ENCODE measurements at regions not wholly inside any gene's neighbourhood (a gene's known extent, or its start where the extent isn't known, plus 50 kb on each side); places are given as distances from the start of the nearest gene placed in this dataset.

GRCh38 chr14:71722885-71723284, 209.3 kb upstream of the RGS6 start:
- Histone ChIP-seq H3K4me3 (ENCODE audit: low read length) (no peak overlapping the region), H3K27me3 (ENCODE audit: low read length) (no peaks in the 10 kb centered on the region), H3K79me2 (ENCODE audit: low read length) (no peaks in the 10 kb centered on the region), H3K36me3 (ENCODE audit: insufficient read depth, low read length) (no peaks in the 10 kb centered on the region), H3K27ac (ENCODE audit: low read length) (no peak overlapping the region), H3K9me2 (replicated peaks; ENCODE audit: insufficient read depth, low read length) (no peaks in the 10 kb centered on the region), H3K4me1 (ENCODE audit: low read length) (no peaks in the 10 kb centered on the region), H2AFZ (ENCODE audit: low read length) (no peak overlapping the region), H4K20me1 (ENCODE audit: insufficient read depth, low read depth, low read length) (0 out of 2 replicates have a peak, but pooled peaks cover 3% of the 10 kb centered on the region), H3K9ac (ENCODE audit: low read length) (no peak overlapping the region), H3K4me2 (ENCODE audit: low read depth, low read length, poor library complexity, severe bottlenecking) (no peak overlapping the region), H3K9me3 (ENCODE audit: low read length) (no peaks in the 10 kb centered on the region)
- no peak for DNase-seq

GRCh38 chr14:71725922-71726579, 206.2 kb upstream of the RGS6 start:
- Histone ChIP-seq H4K20me1 (ENCODE audit: insufficient read depth, low read depth, low read length) (no peaks in the 10 kb centered on the region), H3K27ac (ENCODE audit: low read length) (no peak overlapping the region), H3K27me3 (ENCODE audit: low read length) (no peaks in the 10 kb centered on the region), H3K79me2 (ENCODE audit: low read length) (no peaks in the 10 kb centered on the region), H3K4me3 (ENCODE audit: low read length) (no peak overlapping the region), H2AFZ (ENCODE audit: low read length) (no peak overlapping the region), H3K4me1 (ENCODE audit: low read length) (no peaks in the 10 kb centered on the region), H3K4me2 (ENCODE audit: low read depth, low read length, poor library complexity, severe bottlenecking) (no peak overlapping the region), H3K9ac (ENCODE audit: low read length) (no peak overlapping the region), H3K9me3 (ENCODE audit: low read length) (no peaks in the 10 kb centered on the region), H3K9me2 (replicated peaks; ENCODE audit: insufficient read depth, low read length) (no peaks in the 10 kb centered on the region), H3K36me3 (ENCODE audit: insufficient read depth, low read length) (no peaks in the 10 kb centered on the region)
- DNase-seq = no peak

DNA sequence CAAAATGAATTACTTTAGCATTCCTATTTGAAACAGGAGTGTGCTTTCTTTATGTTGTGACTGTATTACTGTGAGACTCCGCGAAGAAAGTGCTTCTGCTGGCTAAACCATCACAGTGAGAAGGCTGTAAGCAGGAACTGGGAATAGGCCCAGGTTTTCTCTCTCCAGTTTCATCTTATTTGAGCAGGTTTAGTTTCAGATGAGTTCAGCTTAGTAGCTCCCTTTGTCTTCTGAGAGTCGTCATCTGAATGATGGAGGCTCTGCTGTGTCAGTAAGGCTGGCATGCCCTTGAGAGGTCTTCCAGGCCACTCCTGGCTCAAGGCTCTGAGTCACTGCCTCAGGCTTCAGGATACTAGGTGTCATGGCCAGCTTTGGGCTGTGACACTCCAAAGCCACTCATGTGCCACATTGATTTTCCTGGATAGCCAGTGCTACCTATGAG, 205.6 kb upstream of the RGS6 start:
- H3K36me3 ChIP-seq (ENCODE audit: insufficient read depth, low read length) = no peaks in the 10 kb centered on the region

GRCh38 chr14:71728386-71728785, 203.8 kb upstream of the RGS6 start:
- Histone ChIP-seq H3K27me3 (ENCODE audit: low read length) (no peaks in the 10 kb centered on the region), H3K4me1 (ENCODE audit: low read length) (no peaks in the 10 kb centered on the region), H4K20me1 (ENCODE audit: insufficient read depth, low read depth, low read length) (no peaks in the 10 kb centered on the region), H3K9me3 (ENCODE audit: low read length) (no peaks in the 10 kb centered on the region), H3K4me3 (ENCODE audit: low read length) (no peak overlapping the region), H3K79me2 (ENCODE audit: low read length) (no peaks in the 10 kb centered on the region), H3K36me3 (ENCODE audit: insufficient read depth, low read length) (no peaks in the 10 kb centered on the region), H3K9me2 (replicated peaks; ENCODE audit: insufficient read depth, low read length) (no peaks in the 10 kb centered on the region), H3K27ac (ENCODE audit: low read length) (no peak overlapping the region), H3K9ac (ENCODE audit: low read length) (no peak overlapping the region), H3K4me2 (ENCODE audit: low read depth, low read length, poor library complexity, severe bottlenecking) (no peak overlapping the region), H2AFZ (ENCODE audit: low read length) (no peak overlapping the region)
- DNase-seq = no peak

More for the DNA sequence above, 205.6 kb upstream of the RGS6 start:
- Histone ChIP-seq H3K4me3 (ENCODE audit: low read length) (no peak overlapping the region), H3K9ac (ENCODE audit: low read length) (no peak overlapping the region), H3K27me3 (ENCODE audit: low read length) (no peaks in the 10 kb centered on the region), H2AFZ (ENCODE audit: low read length) (no peak overlapping the region), H4K20me1 (ENCODE audit: insufficient read depth, low read depth, low read length) (no peaks in the 10 kb centered on the region), H3K9me3 (ENCODE audit: low read length) (no peaks in the 10 kb centered on the region), H3K79me2 (ENCODE audit: low read length) (no peaks in the 10 kb centered on the region), H3K9me2 (replicated peaks; ENCODE audit: insufficient read depth, low read length) (no peaks in the 10 kb centered on the region), H3K27ac (ENCODE audit: low read length) (no peak overlapping the region), H3K4me1 (ENCODE audit: low read length) (no peaks in the 10 kb centered on the region), H3K4me2 (ENCODE audit: low read depth, low read length, poor library complexity, severe bottlenecking) (no peak overlapping the region)
- DNase-seq = no peak

GRCh38 chr14:71729596-71729995, 202.6 kb upstream of the RGS6 start:
- H3K36me3 ChIP-seq (ENCODE audit: insufficient read depth, low read length) = no peaks in the 10 kb centered on the region
- H3K4me1 ChIP-seq (ENCODE audit: low read length) = no peaks in the 10 kb centered on the region
- DNase-seq = no peak
- no peaks in the 10 kb centered on the region for H4K20me1 ChIP-seq (ENCODE audit: insufficient read depth, low read depth, low read length)
- H3K27me3 ChIP-seq (ENCODE audit: low read length) = no peaks in the 10 kb centered on the region
- no peak overlapping the region for H2AFZ ChIP-seq (ENCODE audit: low read length)
- no peak overlapping the region for H3K4me3 ChIP-seq (ENCODE audit: low read length)
- no peak overlapping the region for H3K9ac ChIP-seq (ENCODE audit: low read length)
- H3K27ac ChIP-seq (ENCODE audit: low read length) = no peak overlapping the region
- H3K9me3 ChIP-seq (ENCODE audit: low read length) = no peaks in the 10 kb centered on the region
- H3K9me2 ChIP-seq (replicated peaks; ENCODE audit: insufficient read depth, low read length) = no peaks in the 10 kb centered on the region
- H3K4me2 ChIP-seq (ENCODE audit: low read depth, low read length, poor library complexity, severe bottlenecking) = no peak overlapping the region
- H3K79me2 ChIP-seq (ENCODE audit: low read length) = no peaks in the 10 kb centered on the region

DNA sequence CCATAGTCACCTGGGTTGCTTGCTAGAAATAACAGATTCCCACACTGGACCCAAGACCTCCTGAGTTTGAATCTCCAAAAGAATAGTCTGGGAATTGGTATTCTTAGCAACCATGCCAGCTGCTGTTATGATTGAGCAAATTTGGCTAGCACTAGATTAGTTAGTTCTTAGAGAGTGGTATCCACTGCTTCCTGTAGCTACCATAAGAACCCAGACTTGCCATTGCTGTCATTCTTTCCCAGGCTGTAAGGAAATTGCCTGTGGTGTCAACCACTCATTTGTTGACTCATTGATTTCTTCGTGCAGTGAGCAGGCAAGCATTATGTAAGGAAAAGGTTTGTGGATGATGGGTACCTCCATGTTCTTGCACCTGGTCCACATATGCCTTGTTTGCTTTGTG, 201.8 kb upstream of the RGS6 start:
- Histone ChIP-seq H2AFZ (ENCODE audit: low read length) (no peak overlapping the region), H3K79me2 (ENCODE audit: low read length) (no peaks in the 10 kb centered on the region), H3K9me2 (replicated peaks; ENCODE audit: insufficient read depth, low read length) (no peaks in the 10 kb centered on the region), H3K27ac (ENCODE audit: low read length) (no peak overlapping the region), H3K27me3 (ENCODE audit: low read length) (no peaks in the 10 kb centered on the region), H3K4me3 (ENCODE audit: low read length) (no peak overlapping the region), H3K4me1 (ENCODE audit: low read length) (no peaks in the 10 kb centered on the region), H3K9ac (ENCODE audit: low read length) (no peak overlapping the region), H4K20me1 (ENCODE audit: insufficient read depth, low read depth, low read length) (no peaks in the 10 kb centered on the region), H3K36me3 (ENCODE audit: insufficient read depth, low read length) (no peaks in the 10 kb centered on the region), H3K4me2 (ENCODE audit: low read depth, low read length, poor library complexity, severe bottlenecking) (no peak overlapping the region), H3K9me3 (ENCODE audit: low read length) (no peaks in the 10 kb centered on the region)
- no peak for DNase-seq

GRCh38 chr14:71731096-71731495, 201.1 kb upstream of the RGS6 start:
- H3K9me2 ChIP-seq (replicated peaks; ENCODE audit: insufficient read depth, low read length) = no peaks in the 10 kb centered on the region
- no peaks in the 10 kb centered on the region for H3K9me3 ChIP-seq (ENCODE audit: low read length)
- H3K4me1 ChIP-seq (ENCODE audit: low read length) = no peaks in the 10 kb centered on the region
- H4K20me1 ChIP-seq (ENCODE audit: insufficient read depth, low read depth, low read length) = no peaks in the 10 kb centered on the region
- H3K27ac ChIP-seq (ENCODE audit: low read length) = no peak overlapping the region
- no peak overlapping the region for H3K4me3 ChIP-seq (ENCODE audit: low read length)
- no peak overlapping the region for H3K4me2 ChIP-seq (ENCODE audit: low read depth, low read length, poor library complexity, severe bottlenecking)
- no peak overlapping the region for H2AFZ ChIP-seq (ENCODE audit: low read length)
- H3K79me2 ChIP-seq (ENCODE audit: low read length) = no peaks in the 10 kb centered on the region
- H3K36me3 ChIP-seq (ENCODE audit: insufficient read depth, low read length) = no peaks in the 10 kb centered on the region
- no peak for DNase-seq
- H3K27me3 ChIP-seq (ENCODE audit: low read length) = no peaks in the 10 kb centered on the region
- no peak overlapping the region for H3K9ac ChIP-seq (ENCODE audit: low read length)

- H3K9me2 ChIP-seq (replicated peaks; ENCODE audit: insufficient read depth, low read length) = no peaks in the 10 kb centered on the region
- H3K9ac ChIP-seq (ENCODE audit: low read length) = no peak overlapping the region
- H3K4me3 ChIP-seq (ENCODE audit: low read length) = no peak overlapping the region
- no peaks in the 10 kb centered on the region for H3K4me1 ChIP-seq (ENCODE audit: low read length)
- no peaks in the 10 kb centered on the region for H3K79me2 ChIP-seq (ENCODE audit: low read length)
- no peaks in the 10 kb centered on the region for H4K20me1 ChIP-seq (ENCODE audit: insufficient read depth, low read depth, low read length)
- no peak for DNase-seq
- H3K36me3 ChIP-seq (ENCODE audit: insufficient read depth, low read length) = no peaks in the 10 kb centered on the region
- no peak overlapping the region for H3K27ac ChIP-seq (ENCODE audit: low read length)
- H3K4me2 ChIP-seq (ENCODE audit: low read depth, low read length, poor library complexity, severe bottlenecking) = no peak overlapping the region
- no peaks in the 10 kb centered on the region for H3K9me3 ChIP-seq (ENCODE audit: low read length)
- no peaks in the 10 kb centered on the region for H3K27me3 ChIP-seq (ENCODE audit: low read length)
- H2AFZ ChIP-seq (ENCODE audit: low read length) = no peak overlapping the region
Observed at GRCh38 chr14:71733210-71733883, 198.9 kb upstream of the RGS6 start.
